IMR-90 (cell line): ENCODE measurements at regions not wholly inside any gene's neighbourhood (a gene's known extent, or its start where the extent isn't known, plus 50 kb on each side); places are given as distances from the start of the nearest gene placed in this dataset.

Experiments used
- ATAC-seq: fragments of 200-7000 bp; cut with Tn5 transposase; 2 replicates; pipeline ENCODE4 v1.9.1; 2020; ENCODE audit warnings: low read depth, mild to moderate bottlenecking, moderate library complexity
- BruUV-seq: library from RNA; stranded (reverse); fragments of 400-500 nt; replicated peaks from 2 replicates; lab custom pipeline; 2021; lab: Mats Ljungman, UMichigan
- CTCF ChIA-PET: fragments of 300-600 bp; formaldehyde crosslinking; extraction: SDS; loops from one replicate; lab custom pipeline; 2021; ENCODE audit warnings: antibody characterized with exemption; lab: Yijun Ruan, JAX
- POLR2A ChIA-PET: fragments of 300-600 bp; sonication (Branson Sonifier 250); formaldehyde crosslinking; loops from one replicate; lab custom pipeline; 2022; ENCODE audit warnings: antibody characterized with exemption; ENCODE audit not compliant: unreplicated experiment; lab: Charles Lee
- DNase-seq: peaks from one replicate; pipeline ENCODE4 v3.0.0; 2013
- H2AFZ ChIP-seq: replicated peaks from 2 replicates; pipeline ENCODE3; 2013; ENCODE audit warnings: low read length, mild to moderate bottlenecking; ENCODE audit not compliant: poor library complexity
- H2AK5ac ChIP-seq: 2 replicates; pipeline ENCODE4 v1.6.1; 2013; ENCODE audit warnings: low read depth, low read length, inconsistent platforms
- H2AK9ac ChIP-seq: replicated peaks from 2 replicates; pipeline ENCODE3; 2013; ENCODE audit warnings: mild to moderate bottlenecking, low read depth, low read length, moderate library complexity; ENCODE audit not compliant: poor library complexity
- H2BK120ac ChIP-seq: 2 replicates; pipeline ENCODE4 v1.6.1; 2013; ENCODE audit warnings: low read depth, low read length, inconsistent platforms
- H2BK15ac ChIP-seq: 3 replicates; pipeline ENCODE4 v1.6.1; 2013; ENCODE audit warnings: low read depth, low read length, inconsistent platforms
- H2BK20ac ChIP-seq: 2 replicates; pipeline ENCODE4 v1.6.1; 2013; ENCODE audit warnings: low read depth, mild to moderate bottlenecking, inconsistent platforms, low read length, moderate library complexity
- H2BK5ac ChIP-seq: 2 replicates; pipeline ENCODE4 v1.6.1; 2013; ENCODE audit warnings: mild to moderate bottlenecking, low read depth, low read length, inconsistent platforms; ENCODE audit not compliant: poor library complexity, severe bottlenecking
- H3K14ac ChIP-seq: replicated peaks from 2 replicates; pipeline ENCODE4 v1.6.1; 2013; ENCODE audit warnings: low read depth, low read length, inconsistent platforms
- H3K18ac ChIP-seq: 2 replicates; pipeline ENCODE4 v1.6.1; 2013; ENCODE audit warnings: low read depth, low read length, control low read depth
- H3K23ac ChIP-seq: 2 replicates; pipeline ENCODE4 v1.6.1; 2013; ENCODE audit warnings: low read depth, low read length, inconsistent platforms
- H3K27ac ChIP-seq: 2 replicates; pipeline ENCODE4 v1.5.1; 2013; ENCODE audit warnings: mild to moderate bottlenecking, control low read depth, low read length; ENCODE audit not compliant: insufficient read depth
- H3K27me3 ChIP-seq: 2 replicates; pipeline ENCODE4 v1.6.1; 2013; ENCODE audit warnings: low read length; ENCODE audit not compliant: control insufficient read depth, insufficient read depth
- H3K36me3 ChIP-seq: 2 replicates; pipeline ENCODE4 v1.6.1; 2013; ENCODE audit warnings: low read length, mixed read lengths; ENCODE audit not compliant: control insufficient read depth, insufficient read depth
- H3K4ac ChIP-seq: 2 replicates; pipeline ENCODE4 v1.6.1; 2013; ENCODE audit warnings: low read depth, low read length, inconsistent platforms
- H3K4me1 ChIP-seq: 2 replicates; pipeline ENCODE4 v1.6.1; 2013; ENCODE audit warnings: low read length, mixed read lengths; ENCODE audit not compliant: control insufficient read depth, insufficient read depth
- H3K4me2 ChIP-seq: 2 replicates; pipeline ENCODE4 v1.6.1; 2013; ENCODE audit warnings: low read depth, mild to moderate bottlenecking, control low read depth, low read length, moderate library complexity
- H3K4me3 ChIP-seq: 2 replicates; pipeline ENCODE4 v1.5.1; 2013; ENCODE audit warnings: low read depth, mild to moderate bottlenecking, control low read depth, low read length, moderate library complexity; ENCODE audit not compliant: insufficient read depth
- H3K56ac ChIP-seq: 2 replicates; pipeline ENCODE4 v1.6.1; 2013; ENCODE audit warnings: low read length, inconsistent platforms; ENCODE audit not compliant: insufficient read depth; ENCODE audit errors: extremely low read depth
- H3K79me1 ChIP-seq, 2 experiments: 2 replicates each; pipeline ENCODE4 v1.6.1; 2013; ENCODE audit warnings: low read length in 2 of 2, inconsistent platforms in 1 of 2, low read depth in 1 of 2
- H3K9ac ChIP-seq: 2 replicates; pipeline ENCODE4 v1.6.1; 2013; ENCODE audit warnings: low read depth, low read length, control low read depth
- H3K9me1 ChIP-seq: 2 replicates; pipeline ENCODE4 v1.6.1; 2013; ENCODE audit warnings: low read length, inconsistent platforms; ENCODE audit not compliant: insufficient read depth
- H3K9me3 ChIP-seq: 2 replicates; pipeline ENCODE4 v1.6.1; 2013; ENCODE audit warnings: low read length; ENCODE audit not compliant: control insufficient read depth, insufficient read depth
- H4K20me1 ChIP-seq: 2 replicates; pipeline ENCODE4 v1.6.1; 2013; ENCODE audit warnings: low read length, inconsistent platforms; ENCODE audit not compliant: insufficient read depth
- H4K5ac ChIP-seq: 2 replicates; pipeline ENCODE4 v1.6.1; 2013; ENCODE audit warnings: mild to moderate bottlenecking, low read depth, low read length, control low read depth
- H4K8ac ChIP-seq, 2 experiments: 2 replicates each; pipeline ENCODE4 v1.6.1; 2013; ENCODE audit warnings: low read depth in 2 of 2, low read length in 2 of 2, control low read depth in 1 of 2, inconsistent platforms in 1 of 2
- H4K91ac ChIP-seq: 2 replicates; pipeline ENCODE4 v1.6.1; 2013; ENCODE audit warnings: low read depth, low read length, inconsistent platforms; ENCODE audit not compliant: insufficient read depth
- BHLHE40 ChIP-seq: fragments of 150-350 bp; IDR thresholded peaks from 2 replicates; pipeline ENCODE4 v1.6.1; 2016; ENCODE audit warnings: mild to moderate bottlenecking, low read depth, low read length
- CEBPB ChIP-seq: IDR thresholded peaks from 2 replicates; pipeline ENCODE4 v1.6.1; 2012; ENCODE audit warnings: low read depth, low read length, improper control_type of control experiment
- CHD1 ChIP-seq: IDR thresholded peaks from 2 replicates; pipeline ENCODE4 v1.6.1; 2012; ENCODE audit warnings: low read depth, low read length, improper control_type of control experiment
- FOS ChIP-seq: fragments of 150-350 bp; IDR thresholded peaks from 2 replicates; pipeline ENCODE4 v1.6.1; 2016; ENCODE audit warnings: low read depth, low read length
- MAFK ChIP-seq: IDR thresholded peaks from 2 replicates; pipeline ENCODE4 v1.6.1; 2012; ENCODE audit warnings: low read depth, low read length, improper control_type of control experiment
- MAZ ChIP-seq: IDR thresholded peaks from 2 replicates; pipeline ENCODE4 v1.6.1; 2012; ENCODE audit warnings: low read depth, mild to moderate bottlenecking, low read length, improper control_type of control experiment, moderate library complexity, borderline replicate concordance
- MXI1 ChIP-seq: IDR thresholded peaks from 2 replicates; pipeline ENCODE4 v1.6.1; 2012; ENCODE audit warnings: low read depth, mild to moderate bottlenecking, low read length, moderate library complexity, borderline replicate concordance
- NFE2L2 ChIP-seq: fragments of 150-350 bp; IDR thresholded peaks from 2 replicates; pipeline ENCODE4 v1.6.1; 2016; ENCODE audit warnings: low read depth, mild to moderate bottlenecking, low read length
- POLR2A ChIP-seq: IDR thresholded peaks from 2 replicates; pipeline ENCODE4 v1.6.1; 2012; ENCODE audit warnings: mild to moderate bottlenecking, low read depth, low read length
- RAD21 ChIP-seq: IDR thresholded peaks from 2 replicates; pipeline ENCODE4 v1.6.1; 2012; ENCODE audit warnings: low read length, improper control_type of control experiment
- RFX5 ChIP-seq: IDR thresholded peaks from 2 replicates; pipeline ENCODE4 v1.8.0; 2012; ENCODE audit warnings: low read depth, mild to moderate bottlenecking, low read length, moderate library complexity
- WGBS, 2 experiments: methylation state at CpG; one replicate each; pipeline versions ENCODE4 v1.1.5 to v1.1.7; 2013; ENCODE audit warnings: missing lambda C conversion rate in 2 of 2; ENCODE audit not compliant: insufficient read length in 1 of 2; ENCODE audit errors: extremely low coverage in 2 of 2; 5-methylcytosine and 5-hydroxymethylcytosine counted together
- dilution Hi-C: fragments of 300-500 bp; cut with HindIII; formaldehyde crosslinking; loops from one replicate; pipeline ENCODE4 v1.14.3; 2018; ENCODE audit warnings: low sequenced_read_pairs; ENCODE audit not compliant: unreplicated experiment
- in situ Hi-C: fragments of 300-500 bp; cut with MboI; formaldehyde crosslinking; loops from 3 replicates; pipeline ENCODE4 v1.14.3; 2019; ENCODE audit warnings: low sequenced_read_pairs, inconsistent platforms, mixed read lengths
- intact Hi-C: fragments of 100-400 bp; cut with micrococcal nuclease; formaldehyde crosslinking; loops from 2 replicates; pipeline ENCODE4 v1.10.0; 2022
- TF ChIP-seq, protein P1 (sequence below): fragments of 150-350 bp; IDR thresholded peaks from 2 replicates; pipeline ENCODE4 v1.6.1; 2016; ENCODE audit warnings: low read depth, mild to moderate bottlenecking, low read length, moderate library complexity, borderline replicate concordance
- TF ChIP-seq, protein P2 (sequence below): conservative IDR thresholded peaks from 2 replicates; pipeline ENCODE4 v1.5.1; 2012; ENCODE audit warnings: mild to moderate bottlenecking, low read depth, low read length, improper control_type of control experiment
- TF ChIP-seq, protein P3 (sequence below): fragments of 150-350 bp; IDR thresholded peaks from 2 replicates; pipeline ENCODE4 v1.6.1; 2017; ENCODE audit warnings: mild to moderate bottlenecking, antibody characterized with exemption, low read length, low read depth

DNA sequence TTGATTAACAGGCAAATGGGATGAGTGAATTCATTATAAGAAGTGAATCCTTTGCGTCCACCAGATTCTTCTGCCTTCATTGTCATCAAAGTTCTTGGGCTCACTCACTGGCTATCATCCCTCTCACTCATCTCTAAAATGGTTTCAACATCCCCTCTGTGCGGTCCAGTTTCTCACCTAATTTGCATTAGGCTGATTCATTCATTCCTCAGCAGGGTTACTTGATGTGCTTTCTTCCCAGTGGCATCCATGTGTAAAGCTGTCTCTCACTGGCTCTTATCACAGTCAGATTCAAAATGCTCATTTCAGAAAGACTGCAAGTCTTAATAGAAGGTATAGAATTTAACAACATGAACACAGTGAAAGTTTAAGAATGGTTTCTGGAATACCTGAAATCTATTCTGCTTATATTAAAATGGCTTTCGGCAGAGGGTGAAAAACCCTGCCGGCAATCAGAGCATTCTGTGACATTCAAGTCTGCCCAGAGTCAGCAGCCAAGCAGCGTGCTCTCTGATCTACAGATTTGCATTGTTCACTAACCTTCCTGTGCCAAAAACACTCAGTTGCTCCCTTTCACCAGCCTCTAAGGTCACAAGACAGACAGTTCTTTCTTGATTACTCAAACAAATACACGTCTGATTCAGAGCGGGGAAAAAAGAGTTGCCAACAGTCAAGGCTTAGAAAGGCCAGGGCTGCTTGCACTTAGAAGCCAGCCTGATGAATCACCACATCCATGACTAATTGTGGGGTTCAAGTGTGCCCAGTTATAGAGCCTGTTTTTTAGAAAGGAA lies 106.7 kb downstream of the TES start:
- peak overlapping the region; percentile 30 for H2AK9ac ChIP-seq
- CTCF ChIA-PET = no interaction called here
- ATAC-seq = peak; percentile 86
- H3K4me3 ChIP-seq = no peak overlapping the region
- WGBS, 2 experiments = 0% methylated on average over 3 of the region's 7 CpGs; no CpG with 5 or more reads in 1 of the 2 experiments
- H3K9me1 ChIP-seq = no peaks in the 10 kb centered on the region
- H3K4me1 ChIP-seq = peaks cover 11% of the 10 kb centered on the region
- H3K36me3 ChIP-seq = no peaks in the 10 kb centered on the region
- H3K9me3 ChIP-seq = peaks cover 3% of the 10 kb centered on the region
- dilution Hi-C loops (no loop called here), intact Hi-C loops (loop anchor here (1.0 to 5.0 kb wide), 3 partner anchors 38 to 185 kb away; no protein-coding TSS in a partner anchor), in situ Hi-C loops (no loop called here)
- H3K23ac ChIP-seq = peak overlapping the region; percentile 94
- peak overlapping the region; percentile 38; the same call in 1 of the 2 replicates for H4K5ac ChIP-seq
- H2AK5ac ChIP-seq = peak overlapping the region; percentile 59; the same call in 1 of the 2 replicates
- POLR2A ChIA-PET = no interaction called here
- peak overlapping the region; percentile 62 for H3K27ac ChIP-seq
- peak overlapping the region; percentile 98 for H2BK120ac ChIP-seq
- H3K27me3 ChIP-seq = no peaks in the 10 kb centered on the region
- H4K8ac ChIP-seq = peak overlapping the region; percentile 9 to 70
- peak overlapping the region; percentile 67 for H2BK15ac ChIP-seq
- no TSS peak for BruUV-seq
- peak overlapping the region; percentile 74 for H3K56ac ChIP-seq
- peak overlapping the region; percentile 95 for H2BK5ac ChIP-seq
- peak overlapping the region; percentile 13; the same call in 1 of the 2 replicates for H3K9ac ChIP-seq
- peak overlapping the region; percentile 52 for H3K4me2 ChIP-seq
- DNase-seq = peak; percentile 99
- H2BK20ac ChIP-seq = peak overlapping the region; percentile 82
- peaks cover 7 to 23% of the 10 kb centered on the region in 2 experiments; a peak in 3 of 4 replicates for H3K79me1 ChIP-seq
- no peak overlapping the region for H2AFZ ChIP-seq
- peak overlapping the region; percentile 28 for H4K91ac ChIP-seq
- peak overlapping the region; percentile 87 for H3K4ac ChIP-seq
- peak overlapping the region; percentile 10; the same call in 1 of the 2 replicates for H3K18ac ChIP-seq
- peak overlapping the region; percentile 98 for H3K14ac ChIP-seq
- H4K20me1 ChIP-seq = no peaks in the 10 kb centered on the region
- TF ChIP-seq BHLHE40 (peak; percentile 78), MAZ (peak; percentile 31; the same call in 1 of the 2 replicates), FOS (peak; percentile 98), RFX5 (no peak), NFE2L2 (no peak), MXI1 (peak; percentile 71), MAFK (peak; percentile 33; the same call in 1 of the 2 replicates), RAD21 (0 out of 2 replicates have a peak, but pooled peaks have one; percentile 17), CHD1 (peak; percentile 79; the same call in 1 of the 2 replicates), CEBPB (peak; percentile 73), POLR2A (peak; percentile 41; the same call in 1 of the 2 replicates)
- TF ChIP-seq, protein P1, sequence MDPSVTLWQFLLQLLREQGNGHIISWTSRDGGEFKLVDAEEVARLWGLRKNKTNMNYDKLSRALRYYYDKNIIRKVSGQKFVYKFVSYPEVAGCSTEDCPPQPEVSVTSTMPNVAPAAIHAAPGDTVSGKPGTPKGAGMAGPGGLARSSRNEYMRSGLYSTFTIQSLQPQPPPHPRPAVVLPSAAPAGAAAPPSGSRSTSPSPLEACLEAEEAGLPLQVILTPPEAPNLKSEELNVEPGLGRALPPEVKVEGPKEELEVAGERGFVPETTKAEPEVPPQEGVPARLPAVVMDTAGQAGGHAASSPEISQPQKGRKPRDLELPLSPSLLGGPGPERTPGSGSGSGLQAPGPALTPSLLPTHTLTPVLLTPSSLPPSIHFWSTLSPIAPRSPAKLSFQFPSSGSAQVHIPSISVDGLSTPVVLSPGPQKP = no peak
- TF ChIP-seq, protein P2, sequence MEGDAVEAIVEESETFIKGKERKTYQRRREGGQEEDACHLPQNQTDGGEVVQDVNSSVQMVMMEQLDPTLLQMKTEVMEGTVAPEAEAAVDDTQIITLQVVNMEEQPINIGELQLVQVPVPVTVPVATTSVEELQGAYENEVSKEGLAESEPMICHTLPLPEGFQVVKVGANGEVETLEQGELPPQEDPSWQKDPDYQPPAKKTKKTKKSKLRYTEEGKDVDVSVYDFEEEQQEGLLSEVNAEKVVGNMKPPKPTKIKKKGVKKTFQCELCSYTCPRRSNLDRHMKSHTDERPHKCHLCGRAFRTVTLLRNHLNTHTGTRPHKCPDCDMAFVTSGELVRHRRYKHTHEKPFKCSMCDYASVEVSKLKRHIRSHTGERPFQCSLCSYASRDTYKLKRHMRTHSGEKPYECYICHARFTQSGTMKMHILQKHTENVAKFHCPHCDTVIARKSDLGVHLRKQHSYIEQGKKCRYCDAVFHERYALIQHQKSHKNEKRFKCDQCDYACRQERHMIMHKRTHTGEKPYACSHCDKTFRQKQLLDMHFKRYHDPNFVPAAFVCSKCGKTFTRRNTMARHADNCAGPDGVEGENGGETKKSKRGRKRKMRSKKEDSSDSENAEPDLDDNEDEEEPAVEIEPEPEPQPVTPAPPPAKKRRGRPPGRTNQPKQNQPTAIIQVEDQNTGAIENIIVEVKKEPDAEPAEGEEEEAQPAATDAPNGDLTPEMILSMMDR = no peak
- TF ChIP-seq, protein P3, sequence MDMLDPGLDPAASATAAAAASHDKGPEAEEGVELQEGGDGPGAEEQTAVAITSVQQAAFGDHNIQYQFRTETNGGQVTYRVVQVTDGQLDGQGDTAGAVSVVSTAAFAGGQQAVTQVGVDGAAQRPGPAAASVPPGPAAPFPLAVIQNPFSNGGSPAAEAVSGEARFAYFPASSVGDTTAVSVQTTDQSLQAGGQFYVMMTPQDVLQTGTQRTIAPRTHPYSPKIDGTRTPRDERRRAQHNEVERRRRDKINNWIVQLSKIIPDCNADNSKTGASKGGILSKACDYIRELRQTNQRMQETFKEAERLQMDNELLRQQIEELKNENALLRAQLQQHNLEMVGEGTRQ = no peak
